HCT116 (cell line): ENCODE measurements at regions not wholly inside any gene's neighbourhood (a gene's known extent, or its start where the extent isn't known, plus 50 kb on each side); places are given as distances from the start of the nearest gene placed in this dataset.

ENCODE experiments used
- ATAC-seq: fragments of 200-7000 bp; cut with Tn5 transposase; 2 replicates; pipeline ENCODE4 v1.9.1; 2020; ENCODE audit warnings: mild to moderate bottlenecking, moderate library complexity
- BruUV-seq: library from RNA; stranded (reverse); fragments of 400-500 nt; replicated peaks from 2 replicates; lab custom pipeline; 2021; lab: Mats Ljungman, UMichigan
- CTCF ChIA-PET: fragments of 300-600 bp; sonication (Branson Sonifier 250); formaldehyde crosslinking; loops from one replicate; lab custom pipeline; 2021; ENCODE audit warnings: antibody characterized with exemption; lab: Charles Lee
- POLR2A ChIA-PET: fragments of 300-600, 350-600 bp; sonication (Branson Sonifier 250); formaldehyde crosslinking; loops from one replicate; lab custom pipeline; 2021; ENCODE audit warnings: antibody characterized with exemption; lab: Charles Lee
- RAD21 ChIA-PET, 2 experiments: fragments of 300-600 bp; sonication (Branson Sonifier 250); formaldehyde crosslinking; loops; one replicate each; lab custom pipeline; 2023; ENCODE audit warnings: low total read pairs in 2 of 2; ENCODE audit not compliant: uncharacterized antibody in 2 of 2, unreplicated experiment in 2 of 2, low non-redundant PET in 1 of 2; lab: Charles Lee
- DNase-seq: peaks from one replicate; pipeline ENCODE4 v3.0.0-alpha.2; 2010; ENCODE audit warnings: low read depth, low spot score
- H2AFZ ChIP-seq: fragments of 200-600 bp; shearing (Covaris generic), sonication (generic); 2 replicates; pipeline ENCODE4 v1.6.1; 2017; ENCODE audit warnings: low read depth, mixed run types, mixed read lengths, antibody characterized with exemption, low read length; ENCODE audit not compliant: poor library complexity, severe bottlenecking
- H3K27ac ChIP-seq: 2 replicates; pipeline ENCODE4 v1.5.1; 2012; ENCODE audit warnings: low read depth, low read length
- H3K27me3 ChIP-seq: fragments of 200-600 bp; sonication (generic); 2 replicates; pipeline ENCODE4 v1.6.1; 2016; ENCODE audit warnings: mixed run types, low read length, mixed read lengths; ENCODE audit not compliant: insufficient read depth
- H3K36me3 ChIP-seq, 2 experiments: fragments of 200-500 bp in 1 of 2; fragments of 200-600 bp in 1 of 2; sonication (Bioruptor generic) in 1 of 2; sonication (generic) in 1 of 2; 2 replicates each; pipeline versions ENCODE4 v1.5.1 to v1.6.1; 2014 to 2016; ENCODE audit warnings: low read length in 2 of 2, inconsistent platforms in 1 of 2, mixed read lengths in 1 of 2, mixed run types in 1 of 2; ENCODE audit not compliant: insufficient read depth in 2 of 2, control insufficient read depth in 1 of 2
- H3K4me1 ChIP-seq, 2 experiments: fragments of 200-600 bp in 1 of 2; sonication (generic) in 1 of 2; 2 replicates each; pipeline versions ENCODE4 v1.5.1 to v1.6.1; 2012 to 2017; ENCODE audit warnings: low read length in 2 of 2, inconsistent platforms in 1 of 2, mild to moderate bottlenecking in 1 of 2, mixed read lengths in 1 of 2, mixed run types in 1 of 2, moderate library complexity in 1 of 2; ENCODE audit not compliant: insufficient read depth in 2 of 2, control insufficient read depth in 1 of 2
- H3K4me2 ChIP-seq: fragments of 200-600 bp; sonication (generic); 2 replicates; pipeline ENCODE4 v1.6.1; 2017; ENCODE audit warnings: mixed run types, low read length, mixed read lengths
- H3K4me3 ChIP-seq, 2 experiments: fragments of 200-600 bp in 1 of 2; sonication (generic) in 1 of 2; replicated peaks in 1 of 2; 2 replicates each; pipeline ENCODE4 v1.5.1; 2011 to 2016; ENCODE audit warnings: low read length in 2 of 2, control low read depth in 1 of 2, low read depth in 1 of 2, mild to moderate bottlenecking in 1 of 2, mixed read lengths in 1 of 2, mixed run types in 1 of 2
- H3K79me2 ChIP-seq: fragments of 200-600 bp; sonication (generic); 2 replicates; pipeline ENCODE4 v1.6.1; 2017; ENCODE audit warnings: mild to moderate bottlenecking, mixed run types, low read length, moderate library complexity, mixed read lengths; ENCODE audit not compliant: insufficient read depth
- H3K9ac ChIP-seq: fragments of 200-600 bp; sonication (generic); 2 replicates; pipeline ENCODE4 v1.6.1; 2016; ENCODE audit warnings: low read length, mixed read lengths
- H3K9me2 ChIP-seq: fragments of 200-600 bp; sonication (generic), shearing (Covaris generic); 2 replicates; pipeline ENCODE4 v1.6.1; 2017; ENCODE audit warnings: mixed run types, mild to moderate bottlenecking, moderate library complexity; ENCODE audit not compliant: insufficient read depth
- H3K9me3 ChIP-seq, 2 experiments: fragments of 200-500 bp in 1 of 2; fragments of 200-600 bp in 1 of 2; sonication (Bioruptor generic) in 1 of 2; sonication (generic) in 1 of 2; 2 replicates each; pipeline ENCODE4 v1.6.1; 2014 to 2017; ENCODE audit warnings: low read length in 2 of 2, mixed read lengths in 2 of 2, inconsistent platforms in 1 of 2, low read depth in 1 of 2, mild to moderate bottlenecking in 1 of 2, mixed run types in 1 of 2, moderate library complexity in 1 of 2; ENCODE audit not compliant: control insufficient read depth in 1 of 2, insufficient read depth in 1 of 2
- H4K20me1 ChIP-seq: fragments of 200-600 bp; sonication (generic), shearing (Covaris generic); 2 replicates; pipeline ENCODE4 v1.6.1; 2017; ENCODE audit warnings: mixed run types, mild to moderate bottlenecking, moderate library complexity; ENCODE audit not compliant: insufficient read depth
- CBX3 ChIP-seq: IDR thresholded peaks from 2 replicates; pipeline ENCODE4 v1.6.1; 2012; ENCODE audit warnings: low read depth
- CEBPB ChIP-seq: IDR thresholded peaks from 2 replicates; pipeline ENCODE4 v1.6.1; 2012; ENCODE audit warnings: low read depth
- EGR1 ChIP-seq: IDR thresholded peaks from 2 replicates; pipeline ENCODE4 v1.6.1; 2012; ENCODE audit warnings: low read depth
- EZH2 ChIP-seq: fragments of 200-600 bp; sonication (generic); IDR thresholded peaks from 2 replicates; pipeline ENCODE4 v1.6.1; 2017; ENCODE audit warnings: antibody characterized with exemption, mixed run types
- EZH2phosphoT487 ChIP-seq: fragments of 200-600 bp; IDR thresholded peaks from 2 replicates; pipeline ENCODE4 v1.6.1; 2018; ENCODE audit warnings: antibody characterized with exemption, borderline replicate concordance
- POLR2AphosphoS5 ChIP-seq: IDR thresholded peaks from 2 replicates; pipeline ENCODE4 v1.6.1; 2011; ENCODE audit warnings: mild to moderate bottlenecking, low read depth, low read length, moderate library complexity
- RAD21 ChIP-seq: IDR thresholded peaks from 2 replicates; pipeline ENCODE4 v1.6.1; 2012; ENCODE audit warnings: low read depth, mild to moderate bottlenecking
- SP1 ChIP-seq: IDR thresholded peaks from 2 replicates; pipeline ENCODE4 v1.6.1; 2012; ENCODE audit warnings: low read depth
- SRF ChIP-seq: IDR thresholded peaks from 2 replicates; pipeline ENCODE4 v1.6.1; 2012; ENCODE audit warnings: low read depth
- YY1 ChIP-seq: IDR thresholded peaks from 2 replicates; pipeline ENCODE4 v1.6.1; 2011; ENCODE audit warnings: low read length, low read depth, moderate library complexity, mild to moderate bottlenecking; ENCODE audit not compliant: insufficient replicate concordance; ENCODE audit errors: extremely low read depth
- intact Hi-C: fragments of 100-400 bp; cut with micrococcal nuclease; formaldehyde crosslinking; loops from 2 replicates; pipeline ENCODE4 v1.10.0; 2022
- TF ChIP-seq, protein P1 (sequence below): IDR thresholded peaks from 2 replicates; pipeline ENCODE4 v1.6.1; 2012
- TF ChIP-seq, protein P2 (sequence below), 3 experiments: fragments of 200-600 bp in 1 of 3; sonication (generic) in 1 of 3; IDR thresholded peaks in 2 of 3; conservative IDR thresholded peaks in 1 of 3; 2 replicates each; pipeline ENCODE4 v1.5.1; 2012 to 2017; ENCODE audit warnings: low read depth in 2 of 3, low read length in 2 of 3, antibody characterized with exemption in 1 of 3, borderline replicate concordance in 1 of 3, control low read depth in 1 of 3, mild to moderate bottlenecking in 1 of 3, mixed read lengths in 1 of 3, mixed run types in 1 of 3, moderate library complexity in 1 of 3; ENCODE audit not compliant: insufficient read depth in 1 of 3

DNA sequence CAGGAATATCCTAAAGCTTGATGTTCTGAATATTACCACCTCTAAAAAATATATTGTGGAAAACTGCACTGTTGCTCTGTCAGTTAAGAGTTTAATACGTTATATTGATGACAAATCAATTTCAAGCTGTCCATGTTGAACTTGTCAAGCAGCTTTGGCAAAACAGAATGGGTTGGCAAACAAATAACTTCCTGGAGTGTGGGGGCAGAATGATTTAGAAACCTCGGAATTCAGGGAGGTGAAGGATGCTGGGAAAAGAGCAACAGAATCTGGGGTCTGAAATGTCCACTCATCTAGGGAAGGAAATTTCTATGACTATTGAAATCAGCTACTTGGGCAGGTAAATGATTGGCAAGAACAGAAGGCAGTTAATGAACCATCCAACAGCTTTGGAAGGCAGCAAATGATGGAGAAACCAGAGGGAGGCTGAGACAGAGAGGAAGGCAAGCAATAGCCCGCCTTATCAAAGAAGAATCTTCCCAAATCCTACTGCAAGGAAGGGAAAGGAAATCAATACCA lies 95.1 kb upstream of the PALS2 start:
- no TSS peak for BruUV-seq
- H4K20me1 ChIP-seq: no peaks in the 10 kb centered on the region
- ChIA-PET POLR2A (no interaction called here), RAD21 (no interaction called here)
- no peaks in the 10 kb centered on the region for H3K36me3 ChIP-seq
- no peak for ATAC-seq
- H3K4me1 ChIP-seq: peaks cover 12 to 15% of the 10 kb centered on the region in 2 experiments
- DNase-seq: no peak
- H3K79me2 ChIP-seq: no peaks in the 10 kb centered on the region
- no peaks in the 10 kb centered on the region for H3K27me3 ChIP-seq
- no peak for TF ChIP-seq POLR2AphosphoS5
- no peak for TF ChIP-seq EZH2
- no peak for TF ChIP-seq CEBPB
- no peak for TF ChIP-seq RAD21
- no peak for TF ChIP-seq EGR1
- TF ChIP-seq, protein P1, sequence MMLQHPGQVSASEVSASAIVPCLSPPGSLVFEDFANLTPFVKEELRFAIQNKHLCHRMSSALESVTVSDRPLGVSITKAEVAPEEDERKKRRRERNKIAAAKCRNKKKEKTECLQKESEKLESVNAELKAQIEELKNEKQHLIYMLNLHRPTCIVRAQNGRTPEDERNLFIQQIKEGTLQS: no peak
- no peak for TF ChIP-seq EZH2phosphoT487
- TF ChIP-seq SRF: no peak
- TF ChIP-seq CBX3: no peak
- no peak for TF ChIP-seq SP1
- no peak for TF ChIP-seq YY1
- TF ChIP-seq, protein P2, sequence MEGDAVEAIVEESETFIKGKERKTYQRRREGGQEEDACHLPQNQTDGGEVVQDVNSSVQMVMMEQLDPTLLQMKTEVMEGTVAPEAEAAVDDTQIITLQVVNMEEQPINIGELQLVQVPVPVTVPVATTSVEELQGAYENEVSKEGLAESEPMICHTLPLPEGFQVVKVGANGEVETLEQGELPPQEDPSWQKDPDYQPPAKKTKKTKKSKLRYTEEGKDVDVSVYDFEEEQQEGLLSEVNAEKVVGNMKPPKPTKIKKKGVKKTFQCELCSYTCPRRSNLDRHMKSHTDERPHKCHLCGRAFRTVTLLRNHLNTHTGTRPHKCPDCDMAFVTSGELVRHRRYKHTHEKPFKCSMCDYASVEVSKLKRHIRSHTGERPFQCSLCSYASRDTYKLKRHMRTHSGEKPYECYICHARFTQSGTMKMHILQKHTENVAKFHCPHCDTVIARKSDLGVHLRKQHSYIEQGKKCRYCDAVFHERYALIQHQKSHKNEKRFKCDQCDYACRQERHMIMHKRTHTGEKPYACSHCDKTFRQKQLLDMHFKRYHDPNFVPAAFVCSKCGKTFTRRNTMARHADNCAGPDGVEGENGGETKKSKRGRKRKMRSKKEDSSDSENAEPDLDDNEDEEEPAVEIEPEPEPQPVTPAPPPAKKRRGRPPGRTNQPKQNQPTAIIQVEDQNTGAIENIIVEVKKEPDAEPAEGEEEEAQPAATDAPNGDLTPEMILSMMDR (IDR thresholded peaks at IDR 0.05 in 2 of 3, conservative IDR thresholded peaks at IDR 0.05 in 1 of 3; ENCODE audit: borderline replicate concordance in 1 of 3, insufficient read depth in 1 of 3, low read depth in 2 of 3, low read length in 2 of 3): no peak
- TF ChIP-seq, all 23 proteins: peak for 0
- no peak overlapping the region for H3K4me3 ChIP-seq
- H2AFZ ChIP-seq: peak overlapping the region; percentile 47
- no peak overlapping the region for H3K9ac ChIP-seq
- H3K9me3 ChIP-seq: no peaks in the 10 kb centered on the region
- CTCF ChIA-PET: no interaction called here
- no peak overlapping the region for H3K27ac ChIP-seq
- H3K9me2 ChIP-seq: no peaks in the 10 kb centered on the region
- peak overlapping the region; percentile 43; the same call in 1 of the 2 replicates for H3K4me2 ChIP-seq
- intact Hi-C loops: no loop called here
